Peyer's patch (tissue), 4 donors: ENCODE measurements at regions not wholly inside any gene's neighbourhood (a gene's known extent, or its start where the extent isn't known, plus 50 kb on each side); places are given as distances from the start of the nearest gene placed in this dataset.

ENCODE experiments used
- POLR2A ChIP-seq, 2 donors: fragments of 450-650 bp; IDR thresholded peaks; one replicate each; pipeline ENCODE4 v1.5.1; 2017; ENCODE audit warnings: antibody characterized with exemption in 2 of 2, mild to moderate bottlenecking in 2 of 2, moderate library complexity in 2 of 2
- TF ChIP-seq, protein P1 (sequence below), 6 experiments: fragments of 450-650 bp in 4 of 6; fragments of 200-600 bp in 2 of 6; sonication (generic) in 1 of 6; IDR thresholded peaks; one replicate each; pipeline ENCODE4 v1.5.1; 2017 to 2019; ENCODE audit warnings: antibody characterized with exemption in 6 of 6, mild to moderate bottlenecking in 3 of 6, moderate library complexity in 1 of 6

DNA sequence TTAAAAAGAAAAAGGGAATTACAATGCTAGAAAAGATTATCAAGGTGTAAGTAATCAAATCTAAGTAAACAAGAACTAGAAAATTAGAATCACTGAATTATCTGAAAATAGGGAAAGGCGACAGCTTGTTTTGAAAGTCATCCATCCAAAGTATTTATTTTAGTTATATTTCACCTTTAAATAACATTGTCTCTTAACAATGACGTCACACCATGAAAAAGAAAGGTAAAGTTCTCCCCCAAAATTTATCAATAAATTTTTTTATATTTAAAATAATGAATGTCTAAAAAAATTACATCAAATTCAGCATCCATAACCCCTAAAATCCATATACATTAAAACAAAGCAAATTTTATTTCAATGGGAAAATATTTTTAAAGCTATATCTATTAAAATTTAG lies 223.2 kb downstream of the RERGL start:
- TF ChIP-seq, protein P1, sequence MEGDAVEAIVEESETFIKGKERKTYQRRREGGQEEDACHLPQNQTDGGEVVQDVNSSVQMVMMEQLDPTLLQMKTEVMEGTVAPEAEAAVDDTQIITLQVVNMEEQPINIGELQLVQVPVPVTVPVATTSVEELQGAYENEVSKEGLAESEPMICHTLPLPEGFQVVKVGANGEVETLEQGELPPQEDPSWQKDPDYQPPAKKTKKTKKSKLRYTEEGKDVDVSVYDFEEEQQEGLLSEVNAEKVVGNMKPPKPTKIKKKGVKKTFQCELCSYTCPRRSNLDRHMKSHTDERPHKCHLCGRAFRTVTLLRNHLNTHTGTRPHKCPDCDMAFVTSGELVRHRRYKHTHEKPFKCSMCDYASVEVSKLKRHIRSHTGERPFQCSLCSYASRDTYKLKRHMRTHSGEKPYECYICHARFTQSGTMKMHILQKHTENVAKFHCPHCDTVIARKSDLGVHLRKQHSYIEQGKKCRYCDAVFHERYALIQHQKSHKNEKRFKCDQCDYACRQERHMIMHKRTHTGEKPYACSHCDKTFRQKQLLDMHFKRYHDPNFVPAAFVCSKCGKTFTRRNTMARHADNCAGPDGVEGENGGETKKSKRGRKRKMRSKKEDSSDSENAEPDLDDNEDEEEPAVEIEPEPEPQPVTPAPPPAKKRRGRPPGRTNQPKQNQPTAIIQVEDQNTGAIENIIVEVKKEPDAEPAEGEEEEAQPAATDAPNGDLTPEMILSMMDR (IDR thresholded peaks at IDR 0.05), result no peak
- no peak for TF ChIP-seq POLR2A (IDR thresholded peaks at IDR 0.05)
